KMS-11 (cell line): ENCODE measurements at regions not wholly inside any gene's neighbourhood (a gene's known extent, or its start where the extent isn't known, plus 50 kb on each side); places are given as distances from the start of the nearest gene placed in this dataset.

Experiments used
- H2AFZ ChIP-seq: fragments of 200-600 bp; sonication (generic); 2 replicates; pipeline ENCODE4 v1.6.1; 2016; ENCODE audit warnings: antibody characterized with exemption, mixed run types, low read depth
- H3K27ac ChIP-seq: fragments of 200-600 bp; sonication (generic); 2 replicates; pipeline ENCODE4 v1.6.1; 2016; ENCODE audit warnings: mild to moderate bottlenecking, mixed run types
- H3K27me3 ChIP-seq: fragments of 200-600 bp; sonication (generic); 2 replicates; pipeline ENCODE4 v1.6.1; 2017; ENCODE audit warnings: mild to moderate bottlenecking, low read depth, mixed run types, moderate library complexity; ENCODE audit not compliant: insufficient read depth
- H3K36me3 ChIP-seq: fragments of 200-600 bp; sonication (generic); 2 replicates; pipeline ENCODE4 v1.6.1; 2017; ENCODE audit warnings: mild to moderate bottlenecking, mixed run types; ENCODE audit not compliant: insufficient read depth
- H3K4me1 ChIP-seq: fragments of 200-600 bp; sonication (generic); 2 replicates; pipeline ENCODE4 v1.6.1; 2016; ENCODE audit warnings: mild to moderate bottlenecking, low read depth, mixed run types; ENCODE audit not compliant: poor library complexity, severe bottlenecking
- H3K4me2 ChIP-seq: fragments of 200-600 bp; sonication (generic); 2 replicates; pipeline ENCODE4 v1.7.0; 2016; ENCODE audit warnings: mild to moderate bottlenecking, mixed run types
- H3K4me3 ChIP-seq: fragments of 200-600 bp; sonication (generic); IDR thresholded peaks from 2 replicates; pipeline ENCODE4 v1.6.1; 2017; ENCODE audit warnings: low read depth, low read length, mixed read lengths; ENCODE audit not compliant: insufficient read depth
- H3K79me2 ChIP-seq: fragments of 200-600 bp; sonication (generic); 2 replicates; pipeline ENCODE4 v1.6.1; 2016; ENCODE audit warnings: low read depth, mixed run types; ENCODE audit not compliant: insufficient read depth
- H3K9ac ChIP-seq: fragments of 200-600 bp; sonication (generic); 2 replicates; pipeline ENCODE4 v1.6.1; 2016; ENCODE audit warnings: mild to moderate bottlenecking, mixed run types
- H4K20me1 ChIP-seq: fragments of 200-600 bp; sonication (generic); 2 replicates; pipeline ENCODE4 v1.6.1; 2016; ENCODE audit warnings: mild to moderate bottlenecking, mixed run types; ENCODE audit not compliant: insufficient read depth
- CTCF ChIP-seq: fragments of 200-600 bp; sonication (generic); conservative IDR thresholded peaks from 2 replicates; pipeline ENCODE4 v1.6.1; 2017; ENCODE audit warnings: low read depth, mild to moderate bottlenecking, antibody characterized with exemption, low read length, moderate library complexity, mixed read lengths

GRCh38 chr10:64535131-64535867 is 1014.1 kb downstream of the REEP3 start:
- TF ChIP-seq CTCF: no peak
- Histone ChIP-seq H3K4me1 (no peaks in the 10 kb centered on the region), H3K27ac (no peak overlapping the region), H3K4me2 (no peak overlapping the region), H3K79me2 (no peaks in the 10 kb centered on the region), H3K4me3 (no peak overlapping the region), H2AFZ (no peak overlapping the region), H3K27me3 (no peaks in the 10 kb centered on the region), H4K20me1 (no peaks in the 10 kb centered on the region), H3K36me3 (no peaks in the 10 kb centered on the region), H3K9ac (no peak overlapping the region)

DNA sequence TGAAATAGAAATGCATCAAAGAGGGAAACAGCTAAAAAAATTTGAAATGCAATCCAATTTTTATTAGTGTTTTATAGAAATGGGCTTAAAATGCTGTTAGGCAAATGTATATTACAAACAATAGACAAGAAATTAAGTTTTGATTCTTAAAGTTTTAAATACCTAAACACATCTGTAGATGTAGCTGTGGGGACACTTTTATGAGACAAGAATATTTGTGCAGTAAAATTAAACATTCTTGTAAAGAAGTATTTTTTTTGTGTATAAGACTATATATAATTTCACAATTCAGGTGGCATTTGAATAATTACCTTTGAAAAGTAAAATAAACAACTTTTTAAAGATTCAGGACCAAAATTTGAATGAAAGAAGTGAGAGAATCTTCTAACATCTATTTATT is 1015.9 kb downstream of the REEP3 start:
- no peaks in the 10 kb centered on the region for H3K27me3 ChIP-seq
- H3K36me3 ChIP-seq: no peaks in the 10 kb centered on the region
- no peak overlapping the region for H3K27ac ChIP-seq
- no peaks in the 10 kb centered on the region for H4K20me1 ChIP-seq
- no peak overlapping the region for H3K9ac ChIP-seq
- TF ChIP-seq CTCF: no peak
- no peak overlapping the region for H3K4me2 ChIP-seq
- H3K79me2 ChIP-seq: no peaks in the 10 kb centered on the region
- H2AFZ ChIP-seq: no peak overlapping the region
- no peak overlapping the region for H3K4me3 ChIP-seq
- no peaks in the 10 kb centered on the region for H3K4me1 ChIP-seq

DNA sequence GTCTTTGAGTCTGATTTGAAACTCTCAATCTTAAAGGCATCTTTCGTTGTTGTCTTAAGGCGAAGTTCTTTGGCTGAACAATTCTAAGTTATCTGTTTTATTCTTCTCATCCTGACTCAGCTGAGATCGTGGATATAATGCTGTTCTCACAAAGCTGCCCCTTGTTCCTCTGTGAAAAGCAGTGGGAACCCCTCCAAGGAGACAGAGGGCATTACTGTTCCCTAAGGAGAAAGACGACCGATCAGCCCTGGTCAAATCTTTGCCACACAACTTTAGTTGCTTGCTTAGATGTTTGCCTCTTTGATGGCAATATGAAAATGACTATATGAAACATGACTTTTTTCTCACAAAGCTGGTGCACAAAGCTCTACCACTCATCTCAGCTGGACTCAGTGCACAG is 1016.7 kb downstream of the REEP3 start:
- no peaks in the 10 kb centered on the region for H3K79me2 ChIP-seq
- no peak overlapping the region for H3K9ac ChIP-seq
- H3K27me3 ChIP-seq: no peaks in the 10 kb centered on the region
- H4K20me1 ChIP-seq: no peaks in the 10 kb centered on the region
- no peak overlapping the region for H3K27ac ChIP-seq
- H3K4me1 ChIP-seq: no peaks in the 10 kb centered on the region
- no peak overlapping the region for H2AFZ ChIP-seq
- no peak overlapping the region for H3K4me3 ChIP-seq
- H3K4me2 ChIP-seq: no peak overlapping the region
- no peaks in the 10 kb centered on the region for H3K36me3 ChIP-seq
- no peak for TF ChIP-seq CTCF

GRCh38 chr10:64546073-64546472 is 1024.9 kb downstream of the REEP3 start:
- H3K27ac ChIP-seq: no peak overlapping the region
- H3K79me2 ChIP-seq: no peaks in the 10 kb centered on the region
- H3K4me2 ChIP-seq: no peak overlapping the region
- TF ChIP-seq CTCF: no peak
- H4K20me1 ChIP-seq: no peaks in the 10 kb centered on the region
- H3K9ac ChIP-seq: no peak overlapping the region
- H3K4me1 ChIP-seq: no peaks in the 10 kb centered on the region
- no peak overlapping the region for H3K4me3 ChIP-seq
- H3K36me3 ChIP-seq: no peaks in the 10 kb centered on the region
- H2AFZ ChIP-seq: no peak overlapping the region
- no peaks in the 10 kb centered on the region for H3K27me3 ChIP-seq
